CD4-positive, CD25-positive, alpha-beta regulatory T cell (primary cell): ENCODE measurements at regions not wholly inside any gene's neighbourhood (a gene's known extent, or its start where the extent isn't known, plus 50 kb on each side); places are given as distances from the start of the nearest gene placed in this dataset.

Experiments
- ATAC-seq, 2 donors: fragments of 150-1000 bp; cut with Tn5 transposase; one replicate each; pipeline ENCODE4 v1.10.0; 2021; ENCODE audit warnings: low read depth in 2 of 2, moderate number of reproducible peaks in 2 of 2, moderate library complexity in 1 of 2
- DNase-seq, 3 donors: peaks; one replicate each; pipeline versions ENCODE4 v3.0.0 to v3.0.0-alpha.2; 2012 to 2022; ENCODE audit warnings: mixed read lengths in 1 of 3
- H3K27ac ChIP-seq: one replicate; pipeline ENCODE4 v1.7.0; 2013; ENCODE audit warnings: mild to moderate bottlenecking, low read length; ENCODE audit not compliant: insufficient read depth, poor library complexity, severe bottlenecking
- H3K27me3 ChIP-seq: one replicate; pipeline ENCODE4 v1.7.0; 2013; ENCODE audit warnings: low read length; ENCODE audit not compliant: control insufficient read depth, insufficient read depth
- H3K36me3 ChIP-seq: one replicate; pipeline ENCODE4 v1.7.0; 2013; ENCODE audit warnings: mild to moderate bottlenecking, low read length, moderate library complexity; ENCODE audit not compliant: control insufficient read depth, insufficient read depth
- H3K4me1 ChIP-seq: 2 replicates; pipeline ENCODE4 v1.7.0; 2013; ENCODE audit warnings: mild to moderate bottlenecking, low read length; ENCODE audit not compliant: insufficient read depth, control insufficient read depth, poor library complexity, severe bottlenecking
- H3K4me3 ChIP-seq: one replicate; pipeline ENCODE4 v1.7.0; 2013; ENCODE audit warnings: low read depth, mild to moderate bottlenecking, low read length, moderate library complexity
- H3K9me3 ChIP-seq, 2 experiments: 1 replicate in 1 of 2; 2 replicates in 1 of 2; pipeline ENCODE4 v1.7.0; 2013; ENCODE audit warnings: low read length in 2 of 2, mild to moderate bottlenecking in 1 of 2, moderate library complexity in 1 of 2; ENCODE audit not compliant: control insufficient read depth in 2 of 2
- H3K27ac Mint-ChIP-seq, 3 donors: one replicate each; pipeline ENCODE4 v1.8.0; 2020 to 2022; ENCODE audit warnings: mild to moderate bottlenecking in 3 of 3, mixed read lengths in 3 of 3, moderate library complexity in 2 of 3
- H3K27me3 Mint-ChIP-seq: one replicate; pipeline ENCODE4 v1.8.0; 2022; ENCODE audit warnings: mild to moderate bottlenecking, mixed read lengths
- H3K36me3 Mint-ChIP-seq: one replicate; pipeline ENCODE4 v1.8.0; 2020; ENCODE audit warnings: mixed read lengths
- H3K4me1 Mint-ChIP-seq, 4 donors: one replicate each; pipeline ENCODE4 v1.8.0; 2020 to 2022; ENCODE audit warnings: mixed read lengths in 4 of 4, mild to moderate bottlenecking in 1 of 4
- H3K4me3 Mint-ChIP-seq, 4 donors: one replicate each; pipeline ENCODE4 v1.8.0; 2020 to 2022; ENCODE audit warnings: mild to moderate bottlenecking in 4 of 4, mixed read lengths in 4 of 4, moderate library complexity in 3 of 4
- H3K9me3 Mint-ChIP-seq, 7 donors: one replicate each; pipeline ENCODE4 v1.8.0; 2020 to 2022; ENCODE audit warnings: mixed read lengths in 7 of 7, mild to moderate bottlenecking in 3 of 7, moderate library complexity in 2 of 7

GRCh38 chr12:64931321-64931720, 106.9 kb downstream of the TBC1D30 start:
- Histone ChIP-seq H3K27ac (no peak overlapping the region), H3K36me3 (no peaks in the 10 kb centered on the region), H3K27me3 (no peaks in the 10 kb centered on the region), H3K4me1 (no peaks in the 10 kb centered on the region), H3K9me3 (no peaks in the 10 kb centered on the region), H3K4me3 (no peak overlapping the region)
- Mint-ChIP-seq H3K4me1 (no peaks in the 10 kb centered on the region), H3K36me3 (no peaks in the 10 kb centered on the region), H3K4me3 (no peak overlapping the region), H3K27ac (no peak overlapping the region), H3K9me3 (peaks cover 0 to 2% (median 0%) of the 10 kb centered on the region in 7 donors), H3K27me3 (peaks cover 8% of the 10 kb centered on the region)
- DNase-seq (no peak), ATAC-seq (no peak)

- no peak overlapping the region for H3K4me3 Mint-ChIP-seq
- Histone ChIP-seq H3K4me3 (no peak overlapping the region), H3K4me1 (no peaks in the 10 kb centered on the region), H3K36me3 (no peaks in the 10 kb centered on the region), H3K9me3 (no peaks in the 10 kb centered on the region), H3K27ac (no peak overlapping the region), H3K27me3 (no peaks in the 10 kb centered on the region)
- peaks cover 0 to 2% (median 0%) of the 10 kb centered on the region in 7 donors for H3K9me3 Mint-ChIP-seq
- H3K27ac Mint-ChIP-seq: no peak overlapping the region
- no peaks in the 10 kb centered on the region for H3K4me1 Mint-ChIP-seq
- H3K27me3 Mint-ChIP-seq: peaks cover 8% of the 10 kb centered on the region
- no peak for ATAC-seq
- no peaks in the 10 kb centered on the region for H3K36me3 Mint-ChIP-seq
- DNase-seq: no peak
Observed at GRCh38 chr12:64931981-64932380, 107.5 kb downstream of the TBC1D30 start.

- H3K36me3 ChIP-seq: no peaks in the 10 kb centered on the region
- H3K9me3 Mint-ChIP-seq: peaks cover 0 to 4% (median 0%) of the 10 kb centered on the region in 7 donors
- no peaks in the 10 kb centered on the region for H3K4me1 ChIP-seq
- H3K4me3 Mint-ChIP-seq: no peak overlapping the region
- H3K27ac Mint-ChIP-seq: no peak overlapping the region
- no peak overlapping the region for H3K4me3 ChIP-seq
- H3K4me1 Mint-ChIP-seq: no peaks in the 10 kb centered on the region
- no peak overlapping the region for H3K27ac ChIP-seq
- no peaks in the 10 kb centered on the region for H3K27me3 ChIP-seq
- no peaks in the 10 kb centered on the region for H3K36me3 Mint-ChIP-seq
- H3K9me3 ChIP-seq: no peaks in the 10 kb centered on the region
- ATAC-seq (no peak), DNase-seq (no peak)
- H3K27me3 Mint-ChIP-seq: peaks cover 17% of the 10 kb centered on the region
Observed at GRCh38 chr12:64933791-64934190, 109.3 kb downstream of the TBC1D30 start.

- peaks cover 0 to 2% (median 0%) of the 10 kb centered on the region in 7 donors for H3K9me3 Mint-ChIP-seq
- no peaks in the 10 kb centered on the region for H3K36me3 Mint-ChIP-seq
- Histone ChIP-seq H3K27ac (no peak overlapping the region), H3K9me3 (no peaks in the 10 kb centered on the region), H3K36me3 (no peaks in the 10 kb centered on the region), H3K4me1 (no peaks in the 10 kb centered on the region), H3K4me3 (no peak overlapping the region), H3K27me3 (peaks cover 2% of the 10 kb centered on the region)
- H3K27ac Mint-ChIP-seq: no peak overlapping the region
- H3K4me1 Mint-ChIP-seq: no peaks in the 10 kb centered on the region
- no peak overlapping the region for H3K4me3 Mint-ChIP-seq
- H3K27me3 Mint-ChIP-seq: peaks cover 9% of the 10 kb centered on the region
- DNase-seq (no peak), ATAC-seq (no peak)
Observed at GRCh38 chr12:64937452-64937851, 113.0 kb downstream of the TBC1D30 start.

- Mint-ChIP-seq H3K27me3 (peaks cover 9% of the 10 kb centered on the region), H3K27ac (no peak overlapping the region), H3K36me3 (no peaks in the 10 kb centered on the region), H3K4me1 (no peaks in the 10 kb centered on the region), H3K4me3 (no peak overlapping the region), H3K9me3 (peaks cover 0 to 2% (median 0%) of the 10 kb centered on the region in 7 donors)
- no peak overlapping the region for H3K27ac ChIP-seq
- H3K9me3 ChIP-seq: no peaks in the 10 kb centered on the region
- no peak overlapping the region for H3K4me3 ChIP-seq
- H3K36me3 ChIP-seq: no peaks in the 10 kb centered on the region
- ATAC-seq (no peak), DNase-seq (no peak)
- H3K4me1 ChIP-seq: no peaks in the 10 kb centered on the region
- peaks cover 2% of the 10 kb centered on the region for H3K27me3 ChIP-seq
Observed at GRCh38 chr12:64938179-64938578, 113.7 kb downstream of the TBC1D30 start.

GRCh38 chr12:64943686-64944085, 119.2 kb downstream of the TBC1D30 start:
- H3K27ac Mint-ChIP-seq: no peak overlapping the region
- H3K4me1 Mint-ChIP-seq: peaks cover 0 to 3% (median 0%) of the 10 kb centered on the region in 4 donors
- no peaks in the 10 kb centered on the region for H3K4me1 ChIP-seq
- DNase-seq: no peak
- ATAC-seq: no peak
- no peaks in the 10 kb centered on the region for H3K36me3 Mint-ChIP-seq
- no peaks in the 10 kb centered on the region for H3K9me3 ChIP-seq
- no peak overlapping the region for H3K4me3 ChIP-seq
- no peaks in the 10 kb centered on the region for H3K36me3 ChIP-seq
- peaks cover 4% of the 10 kb centered on the region for H3K27me3 ChIP-seq
- H3K27me3 Mint-ChIP-seq: peaks cover 13% of the 10 kb centered on the region
- H3K4me3 Mint-ChIP-seq: no peak overlapping the region
- H3K27ac ChIP-seq: no peak overlapping the region
- H3K9me3 Mint-ChIP-seq: no peaks in the 10 kb centered on the region

GRCh38 chr12:64944966-64945365, 120.5 kb downstream of the TBC1D30 start:
- Histone ChIP-seq H3K27ac (no peak overlapping the region), H3K4me3 (no peak overlapping the region), H3K4me1 (no peaks in the 10 kb centered on the region), H3K9me3 (no peaks in the 10 kb centered on the region), H3K36me3 (no peaks in the 10 kb centered on the region), H3K27me3 (peaks cover 3% of the 10 kb centered on the region)
- no peak overlapping the region for H3K4me3 Mint-ChIP-seq
- H3K4me1 Mint-ChIP-seq: peaks cover 0 to 3% (median 0%) of the 10 kb centered on the region in 4 donors
- no peak overlapping the region for H3K27ac Mint-ChIP-seq
- peaks cover 20% of the 10 kb centered on the region for H3K27me3 Mint-ChIP-seq
- no peak for DNase-seq
- no peaks in the 10 kb centered on the region for H3K36me3 Mint-ChIP-seq
- no peak for ATAC-seq
- H3K9me3 Mint-ChIP-seq: peaks cover 0 to 3% (median 0%) of the 10 kb centered on the region in 7 donors

- Mint-ChIP-seq H3K4me1 (peaks cover 0 to 3% (median 0%) of the 10 kb centered on the region in 4 donors), H3K4me3 (no peak overlapping the region), H3K36me3 (no peaks in the 10 kb centered on the region), H3K27me3 (peaks cover 24% of the 10 kb centered on the region), H3K9me3 (peaks cover 0 to 3% (median 0%) of the 10 kb centered on the region in 7 donors), H3K27ac (no peak overlapping the region)
- no peak for DNase-seq
- no peaks in the 10 kb centered on the region for H3K9me3 ChIP-seq
- H3K4me1 ChIP-seq: no peaks in the 10 kb centered on the region
- H3K36me3 ChIP-seq: no peaks in the 10 kb centered on the region
- H3K27me3 ChIP-seq: peaks cover 7% of the 10 kb centered on the region
- H3K4me3 ChIP-seq: no peak overlapping the region
- no peak overlapping the region for H3K27ac ChIP-seq
- no peak for ATAC-seq
Observed at GRCh38 chr12:64946132-64946829, 121.8 kb downstream of the TBC1D30 start.
